PC-9 (cell line): ENCODE measurements at regions not wholly inside any gene's neighbourhood (a gene's known extent, or its start where the extent isn't known, plus 50 kb on each side); places are given as distances from the start of the nearest gene placed in this dataset.

Experiments
- BruUV-seq: library from RNA; stranded (reverse); fragments of 400-500 nt; replicated peaks from 2 replicates; lab custom pipeline; 2021; lab: Mats Ljungman, UMichigan
- CTCF ChIA-PET: fragments of 300-600 bp; sonication (Branson Sonifier 250); formaldehyde crosslinking; loops from one replicate; lab custom pipeline; 2022; ENCODE audit warnings: antibody characterized with exemption; lab: Charles Lee
- POLR2A ChIA-PET: fragments of 300-600 bp; sonication (Branson Sonifier 250); formaldehyde crosslinking; loops from one replicate; lab custom pipeline; 2022; ENCODE audit warnings: antibody characterized with exemption; ENCODE audit not compliant: unreplicated experiment; lab: Charles Lee
- DNase-seq, 2 experiments: peaks; one replicate each; pipeline versions ENCODE4 v3.0.0 to v3.0.0-alpha.2; 2015 to 2022; ENCODE audit warnings: mixed read lengths in 1 of 2
- H2AFZ ChIP-seq: fragments of 200-600 bp; sonication (generic); 2 replicates; pipeline ENCODE4 v1.8.1; 2017; ENCODE audit warnings: antibody characterized with exemption
- H3F3A ChIP-seq: fragments of 200-600 bp; sonication (generic); 2 replicates; pipeline ENCODE4 v1.8.1; 2017; ENCODE audit warnings: antibody characterized with exemption, mild to moderate bottlenecking, low read depth; ENCODE audit not compliant: insufficient read depth
- H3K27ac ChIP-seq: fragments of 200-600 bp; sonication (generic); 2 replicates; pipeline ENCODE4 v1.6.1; 2016; ENCODE audit warnings: mixed run types
- H3K27me3 ChIP-seq: fragments of 200-600 bp; sonication (generic); 2 replicates; pipeline ENCODE4 v1.6.1; 2016; ENCODE audit warnings: low read depth, mixed run types; ENCODE audit not compliant: insufficient read depth
- H3K36me3 ChIP-seq: fragments of 200-600 bp; sonication (generic); 2 replicates; pipeline ENCODE4 v1.6.1; 2016; ENCODE audit warnings: low read depth, mixed run types
- H3K4me1 ChIP-seq: fragments of 200-600 bp; sonication (generic); replicated peaks from 2 replicates; pipeline ENCODE4 v1.6.1; 2016; ENCODE audit warnings: mixed run types; ENCODE audit not compliant: insufficient read depth
- H3K4me2 ChIP-seq: fragments of 200-600 bp; sonication (generic); 2 replicates; pipeline ENCODE4 v1.6.1; 2017; ENCODE audit warnings: mixed run types
- H3K4me3 ChIP-seq: fragments of 200-600 bp; sonication (generic); 2 replicates; pipeline ENCODE4 v1.6.1; 2016; ENCODE audit warnings: mixed run types
- H3K79me2 ChIP-seq: fragments of 200-600 bp; sonication (generic); 2 replicates; pipeline ENCODE4 v1.6.1; 2017; ENCODE audit warnings: low read depth, mixed run types
- H3K9me2 ChIP-seq: fragments of 200-600 bp; sonication (generic); 2 replicates; pipeline ENCODE4 v1.8.1; 2017; ENCODE audit warnings: mild to moderate bottlenecking; ENCODE audit not compliant: insufficient read depth
- H3K9me3 ChIP-seq: fragments of 200-600 bp; sonication (generic); 2 replicates; pipeline ENCODE4 v1.8.1; 2016; ENCODE audit warnings: low read depth; ENCODE audit not compliant: insufficient read depth
- H4K20me1 ChIP-seq: fragments of 200-600 bp; sonication (generic); 2 replicates; pipeline ENCODE4 v1.8.1; 2017; ENCODE audit not compliant: insufficient read depth
- EZH2 ChIP-seq: fragments of 200-600 bp; sonication (generic); IDR thresholded peaks from 2 replicates; pipeline ENCODE4 v1.8.0; 2017; ENCODE audit warnings: antibody characterized with exemption, low read depth
- intact Hi-C: fragments of 100-400 bp; cut with micrococcal nuclease; formaldehyde crosslinking; loops from one replicate; pipeline ENCODE4 v1.10.0; 2022; ENCODE audit not compliant: unreplicated experiment
- TF ChIP-seq, protein P1 (sequence below): fragments of 200-600 bp; sonication (generic); conservative IDR thresholded peaks from 2 replicates; pipeline ENCODE4 v1.6.1; 2017; ENCODE audit warnings: mixed run types, antibody characterized with exemption, mild to moderate bottlenecking, moderate library complexity

DNA sequence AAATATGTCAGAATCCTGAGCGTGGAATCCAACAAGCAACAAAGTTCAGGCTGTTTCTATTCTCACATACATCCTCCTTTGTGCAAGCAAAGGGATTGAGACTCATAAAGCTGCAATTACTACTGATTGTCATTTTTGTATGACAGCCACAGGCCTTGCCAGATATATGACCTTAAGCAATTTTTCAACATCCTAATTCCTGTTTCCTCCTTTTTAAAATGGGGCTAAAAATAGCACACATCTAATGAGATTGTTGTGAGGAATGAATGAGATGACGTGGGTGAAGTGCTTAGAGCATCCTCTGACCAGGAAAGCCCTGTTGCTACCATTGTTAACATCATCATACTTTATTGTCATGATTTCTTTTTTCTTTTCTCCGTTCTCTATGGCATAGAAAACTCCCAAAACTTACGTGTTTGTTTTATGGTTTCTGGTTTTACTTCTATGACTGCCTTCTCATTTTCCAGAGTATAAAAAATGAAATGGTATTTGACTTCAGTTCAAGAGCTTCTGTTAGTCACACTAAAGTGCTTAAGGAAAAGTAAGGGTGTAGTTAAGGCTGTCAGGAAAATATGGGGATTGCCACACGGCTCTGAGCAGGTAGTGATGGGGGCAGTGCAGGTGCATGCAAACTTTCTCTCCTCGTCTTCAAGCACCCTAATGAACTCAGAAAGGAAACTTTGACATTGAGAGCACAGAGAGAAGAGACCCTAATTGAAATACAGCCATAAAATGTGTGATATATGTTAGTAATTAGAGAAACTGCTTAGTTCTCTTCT, 590.6 kb upstream of the NETO1 start:
- no peak overlapping the region for H3K27ac ChIP-seq
- H3K27me3 ChIP-seq = no peaks in the 10 kb centered on the region
- no peaks in the 10 kb centered on the region for H3K4me1 ChIP-seq
- no peaks in the 10 kb centered on the region for H3K36me3 ChIP-seq
- H4K20me1 ChIP-seq = no peaks in the 10 kb centered on the region
- no peaks in the 10 kb centered on the region for H3F3A ChIP-seq
- POLR2A ChIA-PET = no interaction called here
- H3K4me2 ChIP-seq = no peak overlapping the region
- CTCF ChIA-PET = no interaction called here
- no peaks in the 10 kb centered on the region for H3K9me3 ChIP-seq
- no peaks in the 10 kb centered on the region for H3K79me2 ChIP-seq
- DNase-seq = no peak
- H2AFZ ChIP-seq = no peak overlapping the region
- intact Hi-C loops = no loop called here
- H3K4me3 ChIP-seq = no peak overlapping the region
- TF ChIP-seq, protein P1, sequence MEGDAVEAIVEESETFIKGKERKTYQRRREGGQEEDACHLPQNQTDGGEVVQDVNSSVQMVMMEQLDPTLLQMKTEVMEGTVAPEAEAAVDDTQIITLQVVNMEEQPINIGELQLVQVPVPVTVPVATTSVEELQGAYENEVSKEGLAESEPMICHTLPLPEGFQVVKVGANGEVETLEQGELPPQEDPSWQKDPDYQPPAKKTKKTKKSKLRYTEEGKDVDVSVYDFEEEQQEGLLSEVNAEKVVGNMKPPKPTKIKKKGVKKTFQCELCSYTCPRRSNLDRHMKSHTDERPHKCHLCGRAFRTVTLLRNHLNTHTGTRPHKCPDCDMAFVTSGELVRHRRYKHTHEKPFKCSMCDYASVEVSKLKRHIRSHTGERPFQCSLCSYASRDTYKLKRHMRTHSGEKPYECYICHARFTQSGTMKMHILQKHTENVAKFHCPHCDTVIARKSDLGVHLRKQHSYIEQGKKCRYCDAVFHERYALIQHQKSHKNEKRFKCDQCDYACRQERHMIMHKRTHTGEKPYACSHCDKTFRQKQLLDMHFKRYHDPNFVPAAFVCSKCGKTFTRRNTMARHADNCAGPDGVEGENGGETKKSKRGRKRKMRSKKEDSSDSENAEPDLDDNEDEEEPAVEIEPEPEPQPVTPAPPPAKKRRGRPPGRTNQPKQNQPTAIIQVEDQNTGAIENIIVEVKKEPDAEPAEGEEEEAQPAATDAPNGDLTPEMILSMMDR = no peak
- TF ChIP-seq EZH2 = no peak
- H3K9me2 ChIP-seq = no peaks in the 10 kb centered on the region
- BruUV-seq = no TSS peak

DNA sequence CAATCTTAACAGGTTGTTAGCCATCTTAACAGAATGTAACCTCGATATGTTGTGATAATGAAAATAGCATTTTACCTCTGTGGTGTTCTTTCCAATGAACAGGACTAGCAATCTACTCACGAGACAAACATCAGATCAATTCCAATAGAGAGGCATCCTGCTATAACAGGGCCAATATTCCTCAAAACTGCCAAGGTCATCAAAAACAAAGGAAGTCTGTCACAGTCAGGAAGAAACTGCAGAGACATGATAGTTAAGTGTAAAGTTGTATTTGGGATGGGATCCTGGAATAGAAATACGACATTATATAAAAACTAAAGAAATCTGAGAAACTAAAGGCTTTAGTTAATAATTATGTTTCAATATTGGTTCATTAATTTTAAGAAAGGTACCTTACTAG, 588.9 kb upstream of the NETO1 start:
- intact Hi-C loops = no loop called here
- H3K79me2 ChIP-seq = no peaks in the 10 kb centered on the region
- CTCF ChIA-PET = no interaction called here
- H3K4me3 ChIP-seq = no peak overlapping the region
- H3K4me1 ChIP-seq = no peaks in the 10 kb centered on the region
- H3K27me3 ChIP-seq = no peaks in the 10 kb centered on the region
- no peaks in the 10 kb centered on the region for H3F3A ChIP-seq
- POLR2A ChIA-PET = no interaction called here
- no peaks in the 10 kb centered on the region for H4K20me1 ChIP-seq
- no peaks in the 10 kb centered on the region for H3K9me3 ChIP-seq
- H3K9me2 ChIP-seq = no peaks in the 10 kb centered on the region
- TF ChIP-seq, protein P1 = no peak
- no peak for TF ChIP-seq EZH2
- no peak overlapping the region for H3K4me2 ChIP-seq
- no peaks in the 10 kb centered on the region for H3K36me3 ChIP-seq
- DNase-seq = no peak
- BruUV-seq = no TSS peak
- H3K27ac ChIP-seq = no peak overlapping the region
- no peak overlapping the region; the same call in 1 of the 2 replicates for H2AFZ ChIP-seq

DNA sequence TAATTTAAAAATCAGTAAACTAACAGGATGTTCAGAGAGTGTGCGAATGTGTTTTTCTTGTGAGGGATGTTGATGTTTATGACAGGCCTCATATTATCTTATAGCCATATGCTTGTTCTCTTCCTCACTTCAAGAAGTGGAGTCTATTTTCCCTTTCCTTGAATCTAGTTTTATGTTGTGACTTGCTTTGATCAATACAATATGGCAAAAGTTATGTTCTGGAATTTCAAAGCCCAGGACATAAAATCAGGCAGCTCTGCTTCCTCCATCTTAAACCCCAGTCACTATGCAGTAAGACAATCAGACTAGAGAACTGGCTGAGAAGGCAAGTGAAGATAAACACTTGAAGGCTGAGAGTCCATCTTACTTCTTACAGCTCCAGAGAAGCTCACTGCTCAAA, 585.1 kb upstream of the NETO1 start:
- CTCF ChIA-PET = no interaction called here
- Histone ChIP-seq H3K9me3 (no peaks in the 10 kb centered on the region), H3K27ac (no peak overlapping the region), H3K4me1 (no peaks in the 10 kb centered on the region), H3K27me3 (no peaks in the 10 kb centered on the region), H3F3A (no peaks in the 10 kb centered on the region), H2AFZ (no peak overlapping the region), H4K20me1 (no peaks in the 10 kb centered on the region), H3K36me3 (no peaks in the 10 kb centered on the region), H3K4me3 (no peak overlapping the region), H3K79me2 (no peaks in the 10 kb centered on the region), H3K9me2 (no peaks in the 10 kb centered on the region), H3K4me2 (no peak overlapping the region)
- POLR2A ChIA-PET = no interaction called here
- BruUV-seq = no TSS peak
- TF ChIP-seq, protein P1 = no peak
- no peak for TF ChIP-seq EZH2
- DNase-seq = no peak
- intact Hi-C loops = no loop called here
